Lung (tissue), 11 donors: ENCODE measurements at regions not wholly inside any gene's neighbourhood (a gene's known extent, or its start where the extent isn't known, plus 50 kb on each side); places are given as distances from the start of the nearest gene placed in this dataset.

Experiments
- ATAC-seq: fragments of 200-7000 bp; cut with Tn5 transposase; one replicate; pipeline ENCODE4 v1.9.1; 2020; ENCODE audit warnings: moderate number of reproducible peaks; ENCODE audit not compliant: insufficient read depth, low FRiP score
- DNase-seq, 3 donors: peaks; one replicate each; pipeline ENCODE4 v3.0.0-alpha.2; 2013 to 2017
- H3K27ac ChIP-seq, 2 donors: one replicate each; pipeline ENCODE4 v1.5.1; 2013; ENCODE audit warnings: mild to moderate bottlenecking in 2 of 2, moderate library complexity in 2 of 2, control low read depth in 1 of 2, inconsistent platforms in 1 of 2, low read depth in 1 of 2, low read length in 1 of 2
- H3K27me3 ChIP-seq, 3 donors: one replicate each; pipeline ENCODE4 v1.5.1; 2013; ENCODE audit warnings: low read length in 2 of 3; ENCODE audit not compliant: control insufficient read depth in 3 of 3, insufficient read depth in 3 of 3
- H3K36me3 ChIP-seq, 4 donors: one replicate each; pipeline ENCODE4 v1.5.1; 2013; ENCODE audit warnings: low read length in 4 of 4, mild to moderate bottlenecking in 1 of 4, moderate library complexity in 1 of 4; ENCODE audit not compliant: control insufficient read depth in 4 of 4, insufficient read depth in 4 of 4
- H3K4me1 ChIP-seq, 5 donors: one replicate each; pipeline ENCODE4 v1.5.1; 2013; ENCODE audit warnings: low read length in 5 of 5, mild to moderate bottlenecking in 2 of 5, moderate library complexity in 1 of 5; ENCODE audit not compliant: control insufficient read depth in 5 of 5, insufficient read depth in 5 of 5
- H3K4me3 ChIP-seq: one replicate; pipeline ENCODE4 v1.5.1; 2013; ENCODE audit warnings: mild to moderate bottlenecking, control low read depth, moderate library complexity
- H3K9ac ChIP-seq, 2 donors: one replicate each; pipeline ENCODE4 v1.5.1; 2013; ENCODE audit warnings: low read length in 2 of 2, control low read depth in 1 of 2; ENCODE audit not compliant: insufficient read depth in 1 of 2
- H3K9me3 ChIP-seq, 4 donors: one replicate each; pipeline ENCODE4 v1.5.1; 2013; ENCODE audit warnings: low read length in 3 of 4, mild to moderate bottlenecking in 1 of 4, moderate library complexity in 1 of 4; ENCODE audit not compliant: control insufficient read depth in 4 of 4, insufficient read depth in 3 of 4
- CTCF ChIP-seq: IDR thresholded peaks from 2 replicates; pipeline ENCODE4 v1.5.1; 2012; ENCODE audit warnings: mild to moderate bottlenecking; ENCODE audit errors: control extremely low read depth, extremely low read depth
- WGBS, 2 donors: extraction: QIAGEN DNeasy Blood & Tissue Kit; methylation state at CpG; one replicate each; pipeline ENCODE4 v1.1.7; 2013; 5-methylcytosine and 5-hydroxymethylcytosine counted together
- donor health status: control.
- donor health status: control.
- donor health status: Bipolar disorder and iron deficiency.
- donor health status: healthy.
- donor health status: DM: yes; HTN: yes; CAD: no.

- Histone ChIP-seq H3K9ac (no peak overlapping the region), H3K4me1 (no peaks in the 10 kb centered on the region), H3K9me3 (peaks cover 0 to 3% (median 0%) of the 10 kb centered on the region in 4 donors), H3K27ac (no peak overlapping the region), H3K27me3 (no peaks in the 10 kb centered on the region), H3K36me3 (no peaks in the 10 kb centered on the region), H3K4me3 (no peak overlapping the region)
- no peak for TF ChIP-seq CTCF
- 72 to 77% methylated on average over 2 of the region's 2 CpGs for WGBS, 2 donors
- ATAC-seq (no peak), DNase-seq (no peak)
Observed at GRCh38 chr3:79887213-79887612, 119.4 kb upstream of the ROBO1 start.

GRCh38 chr3:79886204-79886603, 118.4 kb upstream of the ROBO1 start:
- no peaks in the 10 kb centered on the region for H3K4me1 ChIP-seq
- H3K9me3 ChIP-seq, result peaks cover 0 to 3% (median 0%) of the 10 kb centered on the region in 4 donors
- no peaks in the 10 kb centered on the region for H3K27me3 ChIP-seq
- H3K4me3 ChIP-seq, result no peak overlapping the region
- no peak overlapping the region for H3K27ac ChIP-seq
- ATAC-seq, result no peak
- H3K9ac ChIP-seq, result no peak overlapping the region
- WGBS, 2 donors, result 74 to 79% methylated on average over 4 of the region's 4 CpGs
- peak in 2 of 3 donors; percentile 6 to 35 for DNase-seq
- no peaks in the 10 kb centered on the region for H3K36me3 ChIP-seq
- TF ChIP-seq CTCF, result no peak

GRCh38 chr3:79885407-79885806, 117.6 kb upstream of the ROBO1 start:
- Histone ChIP-seq H3K9me3 (peaks cover 0 to 3% (median 0%) of the 10 kb centered on the region in 4 donors), H3K27ac (no peak overlapping the region), H3K4me3 (no peak overlapping the region), H3K36me3 (no peaks in the 10 kb centered on the region), H3K27me3 (no peaks in the 10 kb centered on the region), H3K4me1 (no peaks in the 10 kb centered on the region), H3K9ac (no peak overlapping the region)
- ATAC-seq, result no peak
- no peak for TF ChIP-seq CTCF
- WGBS, 2 donors, result 59 to 63% methylated on average over 4 of the region's 4 CpGs
- DNase-seq, result no peak

GRCh38 chr3:79884354-79884753, 116.6 kb upstream of the ROBO1 start:
- ATAC-seq, result no peak

More at GRCh38 chr3:79884354-79884753, 116.6 kb upstream of the ROBO1 start:
- WGBS, 2 donors, result 84 to 91% methylated on average over 3 of the region's 3 CpGs
- no peak overlapping the region for H3K27ac ChIP-seq
- DNase-seq, result no peak
- H3K9ac ChIP-seq, result no peak overlapping the region
- H3K4me1 ChIP-seq, result no peaks in the 10 kb centered on the region
- H3K27me3 ChIP-seq, result no peaks in the 10 kb centered on the region
- no peaks in the 10 kb centered on the region for H3K36me3 ChIP-seq
- TF ChIP-seq CTCF, result no peak
- no peaks in the 10 kb centered on the region for H3K9me3 ChIP-seq
- no peak overlapping the region for H3K4me3 ChIP-seq
